ENCODE measurements at regions not wholly inside any gene's neighbourhood (a gene's known extent, or its start where the extent isn't known, plus 50 kb on each side); places are given as distances from the start of the nearest gene placed in this dataset.

DNA sequence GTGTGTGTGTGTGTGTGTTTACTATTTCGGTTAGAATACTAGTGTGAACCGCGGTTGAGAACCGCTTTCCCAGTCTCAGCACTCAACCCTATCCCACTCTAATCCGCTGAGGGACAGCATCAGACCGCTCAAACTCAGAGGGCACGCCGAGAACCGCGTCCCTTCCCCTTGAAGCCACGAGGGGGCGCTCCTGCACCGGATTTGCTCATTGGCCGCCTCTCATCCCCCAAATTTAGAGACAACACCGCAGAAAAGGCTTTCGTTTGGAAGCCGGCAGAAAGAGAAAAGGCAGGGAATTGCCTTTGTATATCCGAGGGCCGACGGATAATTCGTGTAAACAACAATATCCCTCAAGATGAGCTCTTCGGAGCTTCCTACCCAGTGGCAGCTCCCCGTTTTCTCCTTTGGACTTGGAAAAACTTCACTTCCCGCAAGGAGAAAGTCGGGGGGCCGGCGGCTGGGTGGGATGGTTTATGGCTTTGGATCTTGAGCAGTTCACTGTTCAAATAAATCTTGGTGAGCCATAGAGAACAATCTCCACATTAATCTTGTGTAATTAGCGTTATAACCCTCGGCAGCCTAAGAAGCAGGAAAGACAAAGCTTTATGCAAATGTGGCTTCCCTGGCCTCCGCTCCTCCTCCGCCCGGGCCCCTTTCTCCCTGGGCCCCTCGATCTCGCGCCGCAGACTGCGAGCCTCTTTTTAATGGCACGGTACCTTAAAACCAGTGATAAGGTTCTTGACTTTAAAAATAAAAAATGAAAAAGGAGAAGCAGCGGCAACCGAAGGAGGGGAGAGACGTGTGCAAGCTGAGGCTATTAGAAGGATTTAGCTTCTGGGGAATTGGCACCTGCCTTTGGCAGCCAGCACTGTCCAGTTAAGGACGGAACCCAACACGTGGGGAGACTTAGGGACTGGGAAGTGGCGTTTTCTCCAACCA, 296.8 kb downstream of the PARP8 start:
- Histone ChIP-seq H3K27me3 (ENCODE audit: low read depth) (peaks cover 64% of the 10 kb centered on the region), H3K27ac (no peak overlapping the region)
- peak; percentile 86 to 87 for ATAC-seq

GRCh38 chr5:50963971-50964745, 297.7 kb downstream of the PARP8 start:
- DNase-seq (no peak), ATAC-seq (peak; percentile 4 to 44)
- H3K9me3 ChIP-seq, result no peaks in the 10 kb centered on the region
- TF ChIP-seq, protein P1, sequence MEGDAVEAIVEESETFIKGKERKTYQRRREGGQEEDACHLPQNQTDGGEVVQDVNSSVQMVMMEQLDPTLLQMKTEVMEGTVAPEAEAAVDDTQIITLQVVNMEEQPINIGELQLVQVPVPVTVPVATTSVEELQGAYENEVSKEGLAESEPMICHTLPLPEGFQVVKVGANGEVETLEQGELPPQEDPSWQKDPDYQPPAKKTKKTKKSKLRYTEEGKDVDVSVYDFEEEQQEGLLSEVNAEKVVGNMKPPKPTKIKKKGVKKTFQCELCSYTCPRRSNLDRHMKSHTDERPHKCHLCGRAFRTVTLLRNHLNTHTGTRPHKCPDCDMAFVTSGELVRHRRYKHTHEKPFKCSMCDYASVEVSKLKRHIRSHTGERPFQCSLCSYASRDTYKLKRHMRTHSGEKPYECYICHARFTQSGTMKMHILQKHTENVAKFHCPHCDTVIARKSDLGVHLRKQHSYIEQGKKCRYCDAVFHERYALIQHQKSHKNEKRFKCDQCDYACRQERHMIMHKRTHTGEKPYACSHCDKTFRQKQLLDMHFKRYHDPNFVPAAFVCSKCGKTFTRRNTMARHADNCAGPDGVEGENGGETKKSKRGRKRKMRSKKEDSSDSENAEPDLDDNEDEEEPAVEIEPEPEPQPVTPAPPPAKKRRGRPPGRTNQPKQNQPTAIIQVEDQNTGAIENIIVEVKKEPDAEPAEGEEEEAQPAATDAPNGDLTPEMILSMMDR (IDR thresholded peaks at IDR 0.05), result no peak
- H3K4me1 ChIP-seq, result peaks cover 31% of the 10 kb centered on the region
- no peak overlapping the region for H3K27ac ChIP-seq
- H3K4me3 ChIP-seq, result peak overlapping the region; percentile 50
- peaks cover 74% of the 10 kb centered on the region for H3K27me3 ChIP-seq (ENCODE audit: low read depth)
- H3K36me3 ChIP-seq, result no peaks in the 10 kb centered on the region
- intact Hi-C loops (cut with DNase I), result no loop called here

More for the DNA sequence above, 296.8 kb downstream of the PARP8 start:
- Histone ChIP-seq H3K36me3 (no peaks in the 10 kb centered on the region), H3K4me3 (peak overlapping the region; percentile 50), H3K4me1 (peaks cover 22% of the 10 kb centered on the region), H3K9me3 (no peaks in the 10 kb centered on the region)
- TF ChIP-seq, protein P1 (IDR thresholded peaks at IDR 0.05), result peak; percentile 87
- intact Hi-C loops (cut with DNase I), result no loop called here
- DNase-seq, result peak; percentile 64

DNA sequence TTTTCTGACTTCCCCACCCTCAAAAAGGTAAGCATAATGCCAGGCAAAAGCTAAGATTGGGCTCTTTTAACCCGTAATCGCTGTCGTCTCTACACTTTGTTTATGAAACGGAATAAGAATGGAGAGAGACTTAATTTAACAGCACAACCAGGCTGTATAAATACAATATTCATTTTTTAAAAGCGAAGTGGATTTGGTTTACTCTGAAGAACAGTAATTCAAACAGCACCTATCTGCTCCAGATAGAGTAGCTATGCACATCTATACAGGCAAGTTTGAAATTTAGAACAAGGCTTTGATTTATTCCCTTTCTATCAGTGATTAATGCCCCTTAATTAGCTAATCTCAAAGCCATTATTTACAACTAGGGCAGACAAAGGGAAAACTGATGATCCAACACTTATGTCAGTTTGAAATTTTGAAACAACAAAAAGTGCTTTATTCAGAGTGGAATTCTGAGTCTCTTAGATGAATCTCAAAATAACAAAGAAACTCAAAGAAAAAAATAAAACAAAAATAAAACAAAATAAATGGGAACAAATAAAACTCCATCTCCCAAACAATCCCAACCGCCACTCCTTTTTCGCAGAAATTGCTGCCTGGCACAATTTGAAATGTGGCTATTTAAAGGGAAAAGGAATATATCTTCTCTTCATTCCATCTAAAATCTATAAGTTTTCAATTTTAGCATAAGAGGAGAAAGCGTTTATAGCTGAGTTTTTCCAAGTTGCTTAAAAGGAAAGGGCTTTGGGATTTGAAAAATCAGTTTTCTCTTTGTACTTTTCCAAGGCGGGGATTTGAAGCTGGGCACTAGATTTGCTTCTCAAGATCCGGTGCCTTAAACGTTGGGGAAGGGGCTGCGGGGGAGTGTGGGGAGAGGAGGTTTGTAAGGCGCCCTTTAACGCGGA, 298.6 kb downstream of the PARP8 start:
- DNase-seq (no peak), ATAC-seq (no peak)
- TF ChIP-seq, protein P1 (IDR thresholded peaks at IDR 0.05), result no peak
- Histone ChIP-seq H3K36me3 (no peaks in the 10 kb centered on the region), H3K27me3 (ENCODE audit: low read depth) (peaks cover 82% of the 10 kb centered on the region), H3K27ac (no peak overlapping the region), H3K4me3 (no peak overlapping the region), H3K9me3 (no peaks in the 10 kb centered on the region), H3K4me1 (peaks cover 40% of the 10 kb centered on the region)
- intact Hi-C loops (cut with DNase I), result no loop called here

DNA sequence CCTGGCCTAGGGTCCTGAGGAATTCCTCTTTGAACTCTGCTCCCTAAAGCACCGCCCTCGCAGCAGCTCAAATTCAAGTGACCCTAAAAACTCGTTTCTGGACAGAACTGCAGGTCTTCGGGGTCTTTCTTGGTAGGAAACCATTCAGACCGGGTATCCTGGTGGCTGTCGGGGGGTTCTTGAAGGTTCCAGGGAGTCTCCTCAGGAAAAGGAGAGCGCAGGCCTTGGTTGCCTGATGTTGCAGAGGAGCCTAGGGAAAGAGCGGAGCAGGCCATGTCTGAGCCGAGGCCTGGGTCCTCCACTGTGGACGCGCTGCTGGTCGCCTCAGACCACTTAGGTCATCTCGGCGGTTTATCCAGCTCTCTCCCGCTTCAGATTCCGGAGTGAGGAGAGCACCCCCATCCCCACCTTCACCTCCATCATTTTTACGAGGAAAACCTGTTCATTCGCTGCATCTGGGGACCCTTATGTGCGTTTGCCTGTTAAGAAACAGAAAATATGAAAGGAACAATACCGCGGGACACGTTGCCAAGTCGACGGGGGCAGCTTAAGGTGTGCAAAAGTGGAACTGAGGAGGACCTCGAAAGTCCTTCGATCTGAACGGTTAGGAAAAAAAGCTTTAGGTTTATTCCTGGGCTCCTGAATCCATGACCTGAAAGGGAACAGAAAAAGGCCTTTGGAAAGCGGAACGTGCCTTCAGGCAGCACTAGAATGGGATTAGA, 299.4 kb downstream of the PARP8 start:
- Histone ChIP-seq H3K27me3 (ENCODE audit: low read depth) (peaks cover 87% of the 10 kb centered on the region), H3K27ac (no peak overlapping the region), H3K36me3 (no peaks in the 10 kb centered on the region), H3K4me3 (no peak overlapping the region), H3K4me1 (peaks cover 40% of the 10 kb centered on the region), H3K9me3 (no peaks in the 10 kb centered on the region)
- intact Hi-C loops (cut with DNase I), result no loop called here
- ATAC-seq, result no peak
- TF ChIP-seq, protein P1 (IDR thresholded peaks at IDR 0.05), result no peak
- DNase-seq, result no peak
